NCI-H2227 (cell line): ENCODE measurements at regions not wholly inside any gene's neighbourhood (a gene's known extent, or its start where the extent isn't known, plus 50 kb on each side); places are given as distances from the start of the nearest gene placed in this dataset.

Source experiments
- DNase-seq: peaks from one replicate; lab custom pipeline; 2025; ENCODE audit not compliant: unreplicated experiment; lab: John Stamatoyannopoulos, UW

GRCh38 chr4:11732155-11732554 lies 303.5 kb upstream of the HS3ST1 start:
- no peak for DNase-seq

GRCh38 chr4:11730545-11730944 lies 301.9 kb upstream of the HS3ST1 start:
- DNase-seq, result no peak

GRCh38 chr4:11729548-11729947 lies 300.9 kb upstream of the HS3ST1 start:
- no peak for DNase-seq

GRCh38 chr4:11727903-11728564 lies 299.3 kb upstream of the HS3ST1 start:
- no peak for DNase-seq

- DNase-seq, result no peak
Measured at GRCh38 chr4:11724731-11725130, 296.0 kb upstream of the HS3ST1 start.

- no peak for DNase-seq
Measured at GRCh38 chr4:11722223-11722622, 293.5 kb upstream of the HS3ST1 start.

- no peak for DNase-seq
Measured at GRCh38 chr4:11720292-11720691, 291.6 kb upstream of the HS3ST1 start.

GRCh38 chr4:11719879-11720278 lies 291.2 kb upstream of the HS3ST1 start:
- no peak for DNase-seq

GRCh38 chr4:11715753-11716521 lies 287.2 kb upstream of the HS3ST1 start:
- DNase-seq, result no peak

- DNase-seq, result no peak
Measured at GRCh38 chr4:11710453-11711093, 281.9 kb upstream of the HS3ST1 start.

- no peak for DNase-seq
Measured at GRCh38 chr4:11704186-11704830, 275.6 kb upstream of the HS3ST1 start.

GRCh38 chr4:11702886-11703557 lies 274.3 kb upstream of the HS3ST1 start:
- no peak for DNase-seq

GRCh38 chr4:11701966-11702725 lies 273.5 kb upstream of the HS3ST1 start:
- DNase-seq, result no peak

- DNase-seq, result no peak
Measured at GRCh38 chr4:11700751-11701226, 272.1 kb upstream of the HS3ST1 start.

GRCh38 chr4:11698846-11699590 lies 270.3 kb upstream of the HS3ST1 start:
- no peak for DNase-seq

- no peak for DNase-seq
Measured at GRCh38 chr4:11698033-11698432, 269.3 kb upstream of the HS3ST1 start.

GRCh38 chr4:11693693-11694092 lies 265.0 kb upstream of the HS3ST1 start:
- DNase-seq, result no peak

GRCh38 chr4:11691236-11691635 lies 262.5 kb upstream of the HS3ST1 start:
- DNase-seq, result no peak

GRCh38 chr4:11687727-11688126 lies 259.0 kb upstream of the HS3ST1 start:
- no peak for DNase-seq

GRCh38 chr4:11685481-11685880 lies 256.8 kb upstream of the HS3ST1 start:
- DNase-seq, result no peak
